Globus pallidus (tissue), 1 donor: ENCODE measurements at regions not wholly inside any gene's neighbourhood (a gene's known extent, or its start where the extent isn't known, plus 50 kb on each side); places are given as distances from the start of the nearest gene placed in this dataset.

Source experiments
- DNase-seq: peaks from one replicate; pipeline ENCODE4 v3.0.0-alpha.2; 2015; ENCODE audit warnings: low spot score

DNA sequence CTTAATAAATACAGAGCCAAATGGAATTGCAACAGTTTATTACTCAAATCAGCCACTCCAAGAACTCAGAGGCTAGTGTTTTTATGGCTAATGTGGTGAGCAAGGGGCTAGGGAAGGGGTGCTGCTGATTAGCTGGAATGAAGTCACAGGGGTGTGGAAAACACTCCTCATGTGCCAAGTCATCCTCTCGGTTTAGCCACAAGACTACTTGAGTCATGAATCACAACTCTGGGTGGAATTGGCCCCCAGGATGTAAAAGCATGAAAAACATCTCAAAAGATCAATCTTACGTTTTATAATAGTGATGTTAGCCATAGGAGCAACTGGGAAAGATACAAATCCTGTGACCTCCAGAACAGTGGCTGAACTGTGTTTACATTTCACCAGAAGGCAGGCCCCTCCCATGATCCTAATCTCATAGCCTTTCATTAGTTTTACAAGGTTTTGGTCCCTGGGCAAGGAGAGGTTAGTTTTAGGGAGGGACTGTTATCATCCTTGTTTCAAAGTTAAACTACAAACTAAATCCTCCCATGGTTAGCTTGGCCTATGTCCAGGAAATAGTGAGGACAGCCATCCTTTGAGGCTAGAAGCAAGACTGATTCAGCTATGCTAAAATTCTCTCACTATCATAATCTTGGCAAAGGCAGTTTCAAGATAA is 2020.1 kb upstream of the PCDH20 start:
- DNase-seq, result no peak

DNA sequence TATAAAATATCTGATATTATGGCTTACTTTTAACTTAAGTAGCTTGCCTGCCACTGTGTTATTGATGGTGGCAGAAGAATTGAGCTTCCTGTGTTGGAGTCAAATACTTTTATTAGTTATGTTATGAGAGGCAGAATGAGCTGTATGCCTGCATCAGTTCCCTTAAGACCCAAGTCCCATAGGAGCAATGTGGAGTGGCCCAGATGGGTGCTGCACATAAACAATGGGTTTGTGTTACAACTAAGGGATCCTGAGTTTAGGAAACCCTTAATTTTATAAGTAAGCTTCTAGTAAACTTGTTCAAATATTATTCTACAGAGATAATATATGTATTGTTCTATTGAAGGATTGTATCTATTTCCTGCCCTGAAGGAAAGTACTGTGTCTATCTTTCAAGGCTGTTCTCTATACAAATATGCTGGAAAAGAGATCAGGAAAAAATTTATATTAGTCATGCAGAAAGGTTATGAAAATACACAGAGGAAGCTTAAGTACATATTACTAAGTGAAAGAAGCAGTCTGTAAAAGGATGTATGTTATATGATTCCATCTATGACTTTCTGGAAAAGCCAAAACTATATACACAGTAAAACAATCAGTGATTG is 2018.0 kb upstream of the PCDH20 start:
- no peak for DNase-seq

DNA sequence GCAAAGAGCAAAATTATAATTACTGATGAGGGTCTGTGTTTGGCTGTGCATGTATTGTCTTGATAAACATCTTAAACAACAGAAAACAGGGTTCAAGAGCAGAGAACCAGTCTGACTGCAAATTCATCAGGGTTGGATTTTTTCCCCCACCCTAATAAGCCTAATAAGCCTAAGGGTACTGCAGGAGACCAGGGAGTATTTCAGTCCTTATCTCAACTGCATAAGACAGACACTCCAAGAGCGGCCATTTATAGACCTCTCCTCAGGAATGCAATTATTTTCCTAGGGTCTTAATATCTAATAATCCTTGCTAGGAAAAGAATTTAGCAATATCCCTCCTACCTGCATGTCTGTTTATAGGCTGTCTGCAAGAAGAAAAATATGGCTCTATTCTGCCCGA is 2011.5 kb upstream of the PCDH20 start:
- DNase-seq, result no peak

DNA sequence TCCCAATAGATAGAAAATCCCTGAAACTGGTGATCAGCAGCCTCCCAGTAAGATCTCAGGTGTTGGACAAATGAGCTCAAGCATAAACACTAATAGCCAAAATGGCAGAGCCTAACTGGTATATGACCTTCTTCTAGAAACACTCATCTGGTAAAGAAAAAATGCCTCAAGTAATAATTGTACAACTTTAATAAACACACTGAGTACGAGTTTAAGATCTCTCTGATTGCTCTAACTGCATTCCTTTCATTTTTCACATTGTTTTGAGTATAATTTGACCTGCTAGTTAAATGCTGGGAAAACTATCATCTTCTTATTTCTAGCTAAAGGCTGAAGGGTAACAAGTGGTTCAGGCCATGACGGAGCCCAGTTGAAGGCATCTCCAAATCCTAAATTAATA is 2009.5 kb upstream of the PCDH20 start:
- DNase-seq, result no peak

DNA sequence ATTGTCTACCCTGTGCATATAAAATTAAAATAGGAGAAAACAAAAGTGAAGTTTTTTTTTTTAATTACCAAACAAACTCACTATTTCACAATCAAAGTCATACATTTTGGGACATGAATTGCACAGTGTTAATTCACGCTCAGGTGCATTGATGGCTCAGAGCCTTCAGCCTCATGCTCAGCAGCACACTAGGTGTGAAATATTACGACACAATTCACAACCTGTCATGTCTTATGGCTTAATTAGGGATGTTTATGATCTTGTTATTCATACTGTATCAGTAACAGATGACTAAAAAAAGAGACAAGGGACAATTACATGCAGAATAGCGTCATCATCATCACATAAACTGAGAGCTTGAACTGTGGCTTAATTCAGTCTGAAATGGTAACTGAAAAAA is 2005.5 kb upstream of the PCDH20 start:
- no peak for DNase-seq

DNA sequence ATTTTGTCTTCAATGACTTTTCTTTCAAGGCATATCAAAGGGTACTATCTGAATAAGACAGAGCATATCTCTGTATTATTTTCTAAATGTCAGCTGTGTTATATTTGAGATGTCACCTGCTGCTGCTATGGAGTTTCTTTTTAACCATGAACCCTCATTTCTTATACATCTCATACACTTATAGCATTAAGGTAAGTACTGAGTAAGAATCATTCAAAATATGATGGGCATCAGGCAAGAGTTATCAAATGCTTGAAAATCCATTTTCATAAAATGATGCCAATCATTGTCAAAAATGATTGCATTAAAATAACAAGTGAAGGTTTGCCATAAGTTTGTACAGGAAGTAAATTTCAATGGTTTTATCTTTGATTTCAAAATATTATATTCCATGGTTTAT is 2005.0 kb upstream of the PCDH20 start:
- no peak for DNase-seq

DNA sequence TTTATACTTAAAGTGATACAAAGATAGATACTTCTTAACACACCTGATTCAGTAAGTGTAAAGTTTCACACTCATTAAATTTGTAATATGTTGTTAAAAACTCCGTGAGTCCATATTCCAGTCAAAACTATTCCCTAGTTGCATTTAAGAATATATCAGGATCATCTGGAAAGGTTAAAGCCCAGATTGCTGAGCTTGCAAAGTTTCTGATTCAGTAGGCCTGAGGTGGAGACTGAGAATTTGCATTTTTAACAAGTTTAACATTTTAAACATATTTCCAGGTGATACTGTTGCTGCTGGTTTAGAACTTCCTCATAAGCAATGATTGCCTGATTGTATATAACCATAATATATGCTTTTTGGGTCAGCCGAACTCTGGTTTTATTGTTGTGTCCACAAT is 1998.6 kb upstream of the PCDH20 start:
- no peak for DNase-seq

DNA sequence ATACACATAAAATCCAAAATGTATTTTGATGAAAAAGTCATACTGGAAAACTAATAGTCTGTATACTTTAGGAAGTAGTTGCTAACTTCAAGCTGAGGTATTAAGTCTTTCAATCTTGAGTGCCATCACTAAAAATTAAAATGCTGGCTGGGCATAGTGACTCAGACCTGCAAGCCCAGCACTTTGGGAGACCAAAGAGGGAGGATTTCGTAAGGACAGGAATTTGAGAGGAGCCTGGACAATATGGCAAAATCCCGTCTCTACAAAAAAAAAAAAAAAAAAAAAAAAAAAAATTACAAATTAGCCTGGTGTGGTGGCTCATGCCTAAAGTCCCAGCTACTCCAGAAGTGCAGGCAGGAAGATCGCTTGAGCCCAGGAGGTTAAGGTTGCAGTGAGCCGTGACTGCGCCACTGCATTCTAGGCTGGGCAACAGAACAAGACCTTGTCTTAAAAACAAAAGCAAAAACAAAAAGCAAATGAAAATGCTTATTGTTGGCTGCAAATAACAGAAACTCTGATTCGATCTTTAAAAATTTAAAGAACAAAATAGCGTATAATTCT is 1994.2 kb upstream of the PCDH20 start:
- no peak for DNase-seq

DNA sequence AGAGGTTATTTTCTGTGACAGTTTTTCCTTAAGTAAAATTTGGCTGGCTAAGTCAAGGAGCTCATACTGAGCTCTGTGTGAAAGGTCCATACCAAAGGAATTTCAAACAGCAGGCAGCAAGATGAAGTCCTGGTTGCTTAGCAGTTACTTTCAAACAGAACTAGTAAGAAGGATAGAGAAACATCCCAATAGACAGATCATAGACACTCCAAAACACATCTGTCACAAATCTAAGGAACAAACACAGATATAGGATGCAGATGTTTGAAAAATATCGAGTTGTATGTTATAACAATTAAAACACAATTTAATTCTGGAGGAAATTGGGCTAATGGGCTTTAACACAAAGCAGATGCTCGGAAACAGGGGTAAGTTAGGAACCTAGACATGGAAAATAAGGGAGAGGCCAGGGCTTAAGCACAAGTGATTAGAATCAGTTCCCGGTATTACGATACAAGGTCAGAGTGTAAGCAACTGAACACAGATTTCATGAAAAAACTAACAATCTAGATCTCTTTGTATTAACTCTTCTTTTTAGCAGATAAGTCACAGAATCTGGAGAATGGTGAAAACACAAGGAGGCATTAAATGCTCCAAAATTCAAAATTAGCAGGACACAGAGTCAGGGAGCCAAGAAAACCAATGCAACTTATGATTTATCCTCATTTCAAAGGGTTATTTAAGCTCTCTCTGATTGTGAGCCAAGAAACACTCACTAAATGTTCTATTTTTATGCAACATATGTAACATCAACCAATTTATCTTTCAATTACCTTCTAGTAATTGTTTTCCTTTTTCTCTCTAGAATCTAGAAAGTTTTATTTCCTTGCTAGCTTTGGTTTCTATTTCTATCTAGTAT is 1992.9 kb upstream of the PCDH20 start:
- no peak for DNase-seq

DNA sequence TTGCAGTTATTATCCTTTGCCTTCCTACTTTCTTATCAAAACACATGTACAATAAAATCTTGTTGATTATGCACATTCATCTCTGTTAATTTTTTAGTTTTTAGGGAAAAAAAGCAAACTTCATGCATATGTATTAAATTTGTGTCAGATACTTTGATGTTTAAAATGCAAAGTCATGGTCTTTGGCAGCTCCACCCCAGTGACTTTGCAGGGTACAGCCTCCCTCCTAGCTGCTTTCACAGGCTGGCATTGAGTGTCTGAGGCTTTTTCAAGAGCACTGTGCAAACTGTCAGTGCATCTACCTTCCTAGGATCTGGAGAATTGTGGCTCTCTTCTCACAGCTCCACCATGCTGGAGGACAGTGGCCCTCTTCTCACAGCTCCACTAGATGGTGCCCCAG is 1988.1 kb upstream of the PCDH20 start:
- no peak for DNase-seq

DNA sequence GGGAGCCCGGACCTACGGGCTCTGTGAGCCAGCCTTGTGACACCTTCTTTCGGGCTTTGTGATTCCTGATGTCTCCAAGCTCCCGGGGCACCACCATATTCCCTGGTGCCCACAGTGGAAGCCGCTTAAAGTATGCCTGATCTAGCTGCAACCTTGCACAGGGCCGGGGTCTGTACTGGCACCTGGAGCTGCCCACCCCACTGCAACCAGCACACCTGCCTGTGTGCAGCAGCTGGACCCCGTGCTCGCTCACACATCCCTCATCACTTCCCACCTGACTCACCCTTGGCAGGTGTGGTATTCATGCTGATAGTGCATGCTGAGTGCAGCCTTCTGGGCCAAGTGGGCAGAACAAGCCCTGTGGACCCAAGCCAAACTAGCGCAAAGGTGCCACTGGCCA is 1981.1 kb upstream of the PCDH20 start:
- DNase-seq, result no peak

DNA sequence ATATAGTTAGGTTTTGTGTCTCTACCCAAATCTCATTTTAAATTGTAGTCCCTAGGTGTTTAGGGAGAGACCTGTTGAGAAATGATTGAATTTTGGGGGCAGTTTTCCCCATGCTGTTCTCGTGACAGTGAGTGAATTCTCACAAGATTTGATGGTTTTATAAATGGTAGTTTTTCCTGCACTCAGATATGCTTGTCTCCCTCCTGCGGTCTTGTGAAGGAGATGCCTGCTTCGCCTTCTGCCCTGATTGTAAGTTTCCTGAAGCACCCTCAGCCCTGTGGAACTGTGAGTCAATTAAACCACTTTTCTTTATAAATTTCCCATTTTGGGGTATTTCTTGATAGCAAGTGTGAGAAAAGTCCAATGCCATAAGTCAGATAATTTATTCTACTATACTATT is 1977.5 kb upstream of the PCDH20 start:
- DNase-seq, result no peak

DNA sequence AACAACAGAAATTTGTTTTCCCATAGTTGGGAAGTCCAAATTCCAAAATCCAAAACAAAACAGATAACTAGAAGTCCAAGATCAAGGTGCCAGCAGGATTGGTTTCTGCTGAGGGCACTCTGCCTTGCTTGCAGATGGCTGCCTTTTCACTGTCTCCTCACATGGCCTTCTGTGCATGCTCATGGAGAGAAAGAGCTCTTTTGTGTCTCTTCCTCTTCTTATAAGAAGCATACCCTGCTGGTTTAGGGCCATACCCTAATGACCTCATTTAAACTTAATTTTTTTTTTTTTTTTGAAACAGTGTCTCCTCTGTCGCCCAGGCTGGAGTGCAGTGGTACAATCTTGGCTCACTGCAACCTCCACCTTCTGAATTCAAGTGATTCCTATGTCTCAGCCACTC is 1974.1 kb upstream of the PCDH20 start:
- DNase-seq, result no peak

DNA sequence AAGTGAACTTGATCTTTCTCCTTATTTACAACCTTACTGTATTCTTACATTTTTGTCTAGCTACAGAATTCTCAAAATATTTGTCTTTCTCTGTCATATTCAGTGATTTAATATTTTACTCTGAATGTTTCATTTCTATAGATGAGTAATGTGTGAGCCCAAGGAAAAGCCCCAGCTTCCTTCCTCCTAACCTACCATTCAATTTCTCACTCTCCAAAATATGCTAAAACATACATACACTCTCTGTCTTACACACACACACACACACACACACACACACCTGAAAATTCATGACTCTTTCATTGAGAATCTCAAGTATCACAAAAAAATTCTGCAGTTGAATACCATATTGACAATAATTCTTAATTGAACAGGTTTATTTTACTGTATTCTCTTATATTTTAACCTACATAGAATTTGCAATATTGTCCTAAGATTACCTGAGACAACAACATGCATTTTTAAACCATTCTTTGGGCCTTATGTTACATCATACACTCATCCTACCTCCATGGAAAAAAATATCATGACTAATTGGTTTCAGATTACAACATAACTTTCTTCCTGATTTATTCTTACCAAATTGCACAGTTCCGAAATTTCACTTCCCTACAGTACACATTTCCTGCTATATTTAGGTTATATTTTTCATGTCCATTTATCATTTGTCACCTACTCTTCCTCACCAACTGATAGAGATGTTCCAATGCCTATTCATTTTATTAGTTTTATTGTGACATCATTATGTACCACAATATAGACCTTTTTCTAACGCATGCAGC is 1965.6 kb upstream of the PCDH20 start:
- DNase-seq, result no peak

DNA sequence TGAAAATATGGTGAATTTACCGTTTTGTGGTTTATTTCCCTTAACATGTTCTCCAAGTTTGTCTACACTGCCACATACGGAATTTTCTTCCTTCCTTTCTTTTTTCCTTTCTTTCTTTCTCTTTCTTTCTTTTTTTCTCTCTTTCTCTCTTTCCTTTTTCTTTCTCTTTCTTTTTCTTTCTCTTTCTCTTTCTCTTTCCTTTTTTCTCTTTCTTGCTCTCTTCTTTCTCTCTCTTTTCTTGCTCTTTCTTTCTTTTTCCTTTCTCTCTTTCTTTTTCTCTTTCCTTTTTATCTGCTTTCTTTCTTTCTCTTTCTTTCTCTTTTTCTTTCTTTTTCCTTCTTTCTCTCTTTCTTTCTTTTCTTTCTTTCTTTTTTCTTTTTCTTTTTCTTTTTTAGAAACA is 1962.3 kb upstream of the PCDH20 start:
- no peak for DNase-seq

DNA sequence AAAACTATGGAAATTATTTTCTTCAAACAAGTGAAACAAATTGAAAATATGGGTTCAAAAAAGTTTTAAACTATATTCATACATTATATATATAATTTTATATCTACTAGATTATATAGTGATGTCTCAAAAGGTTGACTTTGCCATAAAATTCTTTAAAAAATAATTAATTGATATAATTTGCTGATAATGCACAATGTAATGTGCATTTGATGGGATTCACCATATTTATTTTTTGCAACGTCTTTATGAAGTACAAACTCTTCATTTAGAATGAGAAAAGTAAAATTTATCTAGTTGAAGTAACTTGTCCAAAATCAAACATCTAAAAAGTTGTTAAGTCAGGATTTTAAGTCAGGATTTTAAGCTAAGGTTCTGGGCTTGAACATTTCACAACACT is 1954.5 kb upstream of the PCDH20 start:
- DNase-seq, result no peak

DNA sequence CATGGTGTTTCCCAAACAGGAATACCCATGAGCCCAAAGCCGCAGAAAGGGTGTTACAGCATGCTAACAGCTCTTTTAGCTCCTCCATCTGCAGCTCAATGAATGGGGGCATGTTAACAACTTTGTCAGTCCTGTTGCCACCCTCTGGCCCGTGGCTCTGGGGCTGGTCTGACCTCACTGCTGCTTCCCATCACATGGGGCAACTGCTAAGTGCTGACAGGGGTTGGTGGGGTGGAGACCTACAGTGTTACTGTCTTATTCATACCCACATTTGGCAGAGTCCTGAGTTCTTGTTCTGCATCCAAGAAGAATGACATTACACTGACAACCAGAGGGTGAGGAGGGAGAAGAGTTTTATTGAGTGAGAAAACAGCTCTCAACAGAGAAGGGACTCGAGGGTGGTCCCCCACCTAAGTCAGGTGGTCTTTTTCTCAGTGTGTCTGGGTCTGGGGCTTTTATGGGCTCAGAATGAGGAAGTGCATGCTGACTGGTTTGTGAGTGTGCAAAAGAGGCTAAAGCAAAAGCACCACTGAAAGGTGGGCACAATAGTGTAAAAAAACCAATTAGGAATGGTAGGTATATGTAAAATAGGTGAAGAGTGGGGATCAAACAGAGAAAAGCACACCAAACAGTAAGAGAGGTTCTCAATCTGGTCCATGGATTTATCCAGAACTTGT is 1952.0 kb upstream of the PCDH20 start:
- DNase-seq, result no peak

DNA sequence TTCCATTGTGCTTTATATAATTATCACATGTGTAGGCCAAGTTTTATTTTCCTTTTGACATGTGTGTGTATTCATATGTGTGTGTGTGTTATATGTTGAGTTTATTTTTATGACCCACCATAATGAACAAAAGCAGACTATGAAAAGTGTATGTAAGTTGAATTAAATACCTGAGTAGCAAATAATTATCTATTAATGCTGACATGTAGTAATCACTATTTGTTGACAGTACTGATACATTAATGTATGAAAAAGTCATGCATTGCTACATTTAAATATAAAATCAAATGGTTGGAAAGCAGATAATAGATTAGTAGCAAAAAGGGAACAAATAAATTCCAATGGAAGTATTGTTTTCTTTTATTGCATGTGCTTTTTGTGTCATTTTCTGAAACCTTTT is 1948.5 kb upstream of the PCDH20 start:
- DNase-seq, result no peak

DNA sequence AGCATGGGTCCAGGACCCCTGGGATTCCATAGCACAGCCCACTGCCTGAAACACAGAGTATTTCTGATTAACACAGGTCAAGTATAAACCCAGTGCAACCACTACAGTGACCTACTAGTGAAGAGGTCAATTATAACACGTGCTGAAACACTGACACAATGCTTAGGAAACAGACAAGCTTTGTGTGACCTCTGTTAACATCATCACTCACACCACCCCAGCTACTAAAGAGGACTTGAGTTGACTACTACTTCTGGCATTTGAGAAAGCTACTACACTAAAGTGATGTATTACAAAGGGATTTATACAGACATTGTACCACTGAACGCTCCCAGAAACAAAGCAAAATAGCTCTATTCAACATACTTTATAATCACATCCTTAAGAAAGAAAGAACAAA is 1935.9 kb upstream of the PCDH20 start:
- no peak for DNase-seq

DNA sequence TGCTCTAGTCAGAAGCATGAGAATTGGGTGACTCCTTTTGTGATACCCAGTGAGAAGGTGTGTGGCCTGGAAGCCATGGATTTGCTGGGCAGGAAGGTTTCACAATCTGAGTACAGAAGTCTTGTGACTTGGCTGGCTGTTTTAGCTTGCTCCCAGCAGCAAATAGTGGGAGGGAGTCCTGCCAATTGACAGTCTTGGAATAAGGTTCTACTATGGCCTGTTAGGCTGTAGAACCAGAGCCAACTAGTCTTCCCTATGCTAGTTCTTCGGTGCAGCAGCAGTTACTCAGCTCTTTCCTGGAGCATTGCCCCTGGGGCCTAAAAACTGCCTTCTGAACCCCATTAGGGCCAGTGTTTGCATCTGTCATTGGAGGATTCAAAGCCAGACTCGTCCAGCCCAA is 1935.4 kb upstream of the PCDH20 start:
- DNase-seq, result no peak

DNA sequence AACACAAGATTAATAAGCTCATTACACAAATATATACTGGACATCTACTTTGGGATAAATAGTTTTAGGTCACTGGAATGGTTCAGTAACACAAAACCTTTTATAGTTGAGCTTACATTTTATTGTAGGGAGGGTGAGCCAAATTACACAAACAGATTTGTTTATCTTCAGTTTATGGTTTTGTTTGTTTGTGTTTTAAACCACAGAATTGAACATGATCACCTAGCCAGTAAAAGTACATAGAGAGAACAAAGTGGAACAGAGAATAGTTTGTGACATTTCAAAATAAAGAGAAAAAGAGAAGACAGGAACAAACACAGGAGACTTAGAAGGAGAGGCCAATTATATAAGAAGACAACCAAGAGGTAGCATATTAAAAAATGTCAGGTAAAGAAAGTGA is 1930.2 kb upstream of the PCDH20 start:
- no peak for DNase-seq

DNA sequence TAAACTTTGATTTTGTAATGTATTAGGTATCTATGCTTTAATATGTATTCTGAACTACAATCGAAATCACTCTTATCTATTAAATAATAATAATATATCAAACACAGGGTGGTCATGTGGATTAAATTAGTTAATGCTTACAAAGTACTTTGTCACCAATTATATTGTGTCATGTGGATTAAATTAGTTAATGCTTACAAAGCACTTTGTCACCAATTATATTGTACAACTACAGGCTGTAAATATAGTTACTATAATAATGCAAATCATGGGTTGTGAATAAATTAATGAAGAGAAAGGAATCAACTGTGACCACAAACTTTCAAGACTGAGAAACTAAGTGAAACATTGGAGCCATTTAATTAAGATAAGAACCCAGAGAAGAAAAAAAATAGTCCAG is 1929.1 kb upstream of the PCDH20 start:
- no peak for DNase-seq
